ENCODE measurements at regions not wholly inside any gene's neighbourhood (a gene's known extent, or its start where the extent isn't known, plus 50 kb on each side); places are given as distances from the start of the nearest gene placed in this dataset.

DNA sequence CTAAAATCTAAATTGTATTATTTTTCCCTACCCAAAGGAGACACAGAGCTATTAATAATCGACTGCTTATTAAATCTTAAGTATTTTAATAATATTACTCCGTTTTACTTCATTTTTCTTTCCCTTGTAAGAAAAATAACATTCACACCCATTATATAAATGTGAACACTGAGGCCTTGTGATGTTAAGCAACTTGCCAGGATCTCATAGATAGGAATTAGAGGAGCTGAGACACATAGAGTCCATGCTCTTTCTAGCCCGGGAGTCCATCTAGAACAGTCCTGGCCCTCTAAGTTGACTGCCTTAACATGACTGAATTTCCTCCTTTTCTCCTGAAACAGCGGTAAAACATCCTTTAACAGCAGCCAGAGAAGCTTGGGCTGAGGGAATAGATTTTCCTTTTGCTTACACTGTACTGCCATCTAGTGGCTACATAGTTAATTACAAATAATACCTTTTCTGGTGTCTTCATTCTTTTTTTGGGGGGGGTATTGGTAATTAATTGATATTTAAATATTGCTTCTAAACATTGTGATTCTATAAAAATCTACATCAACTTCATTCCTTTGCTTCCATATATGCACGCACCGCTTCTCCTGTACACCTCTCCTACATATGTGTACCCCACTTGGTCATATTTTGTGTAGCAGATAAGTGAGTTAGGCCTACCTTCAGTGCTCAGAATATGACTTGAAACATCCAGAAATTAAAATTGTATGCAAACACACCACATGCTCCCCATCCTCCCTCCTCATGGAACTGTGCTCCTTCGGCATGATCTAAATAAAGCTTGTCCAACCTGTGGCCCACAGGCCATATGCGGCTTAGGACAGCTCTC lies 125.8 kb upstream of the HNMT start:
- no peak overlapping the region for H4K8ac ChIP-seq (ENCODE audit: low read depth in 2 of 2, low read length in 2 of 2)
- no peak overlapping the region for H2BK15ac ChIP-seq (ENCODE audit: low read depth, low read length)
- DNase-seq (peak; percentile 49), ATAC-seq (ENCODE audit: low read depth) (peak; percentile 83)
- H3K27ac ChIP-seq (ENCODE audit: insufficient read depth, low read length) = no peak overlapping the region
- ChIA-PET CTCF (interaction anchor here (1.4 kb wide), 1 partner anchor 9 kb away, joined by 5 read pairs; no protein-coding TSS in a partner anchor), POLR2A (ENCODE audit: unreplicated experiment) (no interaction called here)
- BruUV-seq (replicated peaks) = no TSS peak
- no peak overlapping the region for H4K5ac ChIP-seq (ENCODE audit: low read depth, low read length)
- no peak overlapping the region for H2AK5ac ChIP-seq (ENCODE audit: low read depth, low read length)
- H3K23ac ChIP-seq (ENCODE audit: low read depth, low read length) = no peak overlapping the region
- H3K36me3 ChIP-seq (ENCODE audit: control insufficient read depth, insufficient read depth, low read length) = no peaks in the 10 kb centered on the region
- H2BK120ac ChIP-seq (ENCODE audit: low read depth, low read length) = no peak overlapping the region
- no peak overlapping the region for H3K14ac ChIP-seq (replicated peaks; ENCODE audit: low read depth, low read length)
- intact Hi-C loops (cut with micrococcal nuclease) = loop anchor here (1.0 to 5.0 kb wide), 3 partner anchors 371 to 1921 kb away; no protein-coding TSS in a partner anchor
- no peak overlapping the region for H3K4me3 ChIP-seq (ENCODE audit: insufficient read depth, low read depth, low read length)
- no peak overlapping the region for H3K18ac ChIP-seq (ENCODE audit: low read depth, low read length)
- H3K9me3 ChIP-seq (ENCODE audit: control insufficient read depth, insufficient read depth, low read length) = no peaks in the 10 kb centered on the region
- H2BK20ac ChIP-seq (ENCODE audit: low read depth, low read length) = no peak overlapping the region
- no peaks in the 10 kb centered on the region for H3K9me1 ChIP-seq (ENCODE audit: insufficient read depth, low read length)
- dilution Hi-C loops (cut with HindIII; ENCODE audit: low sequenced_read_pairs, unreplicated experiment) = no loop called here
- WGBS, 2 experiments (ENCODE audit: extremely low coverage in 2 of 2, insufficient read length in 1 of 2) = no CpG with 5 or more reads among the region's 8 CpGs
- no peak overlapping the region for H2AFZ ChIP-seq (replicated peaks; ENCODE audit: low read length, poor library complexity)
- H3K4me1 ChIP-seq (ENCODE audit: control insufficient read depth, insufficient read depth, low read length) = no peaks in the 10 kb centered on the region
- no peak overlapping the region for H3K4me2 ChIP-seq (ENCODE audit: low read depth, low read length)
- H4K20me1 ChIP-seq (ENCODE audit: insufficient read depth, low read length) = no peaks in the 10 kb centered on the region
- no peak overlapping the region for H3K9ac ChIP-seq (ENCODE audit: low read depth, low read length)
- no peak overlapping the region for H3K4ac ChIP-seq (ENCODE audit: low read depth, low read length)
- no peak overlapping the region for H2AK9ac ChIP-seq (replicated peaks; ENCODE audit: low read depth, low read length, poor library complexity)
- no peaks in the 10 kb centered on the region for H3K79me1 ChIP-seq (ENCODE audit: low read depth in 1 of 2, low read length in 2 of 2)
- in situ Hi-C loops (cut with MboI; ENCODE audit: low sequenced_read_pairs) = loop anchor here (5.0 to 25.0 kb wide), 2 partner anchors 1416 to 1926 kb away; no protein-coding TSS in a partner anchor
- peak; percentile 81 for TF ChIP-seq RAD21 (IDR thresholded peaks at IDR 0.05; ENCODE audit: low read length)
- TF ChIP-seq SMC3 (IDR thresholded peaks at IDR 0.05; ENCODE audit: low read depth, low read length) = peak; percentile 50; the same call in 1 of the 2 replicates
- TF ChIP-seq CTCF (conservative IDR thresholded peaks at IDR 0.05; ENCODE audit: low read depth, low read length) = peak; percentile 69
- no peak for TF ChIP-seq POLR2A (IDR thresholded peaks at IDR 0.05; ENCODE audit: low read depth, low read length)
- H4K91ac ChIP-seq (ENCODE audit: insufficient read depth, low read depth, low read length) = no peak overlapping the region
- H3K56ac ChIP-seq (ENCODE audit: extremely low read depth, insufficient read depth, low read length) = no peak overlapping the region
- no peaks in the 10 kb centered on the region for H3K27me3 ChIP-seq (ENCODE audit: control insufficient read depth, insufficient read depth, low read length)
- H2BK5ac ChIP-seq (ENCODE audit: low read depth, low read length, poor library complexity, severe bottlenecking) = no peak overlapping the region

All from IMR-90 (cell line).